ENCODE measurements at regions not wholly inside any gene's neighbourhood (a gene's known extent, or its start where the extent isn't known, plus 50 kb on each side); places are given as distances from the start of the nearest gene placed in this dataset.

- no peak overlapping the region for H2BK5ac ChIP-seq (ENCODE audit: low read depth, low read length, poor library complexity, severe bottlenecking)
- no peak overlapping the region for H2AK5ac ChIP-seq (ENCODE audit: low read length, severe bottlenecking)
- no peak overlapping the region for H3K9ac ChIP-seq (ENCODE audit: low read length)
- H3K18ac ChIP-seq (ENCODE audit: low read depth in 1 of 2, low read length in 2 of 2): no peak overlapping the region
- 68% methylated on average over 13 of the region's 13 CpGs for WGBS
- H2AFZ ChIP-seq (ENCODE audit: low read depth, low read length): no peak overlapping the region
- H3K9me3 ChIP-seq (ENCODE audit: control insufficient read depth, low read length): peaks cover 5% of the 10 kb centered on the region
- peaks cover 54 to 82% of the 10 kb centered on the region in 2 experiments for H3K27me3 ChIP-seq (ENCODE audit: control insufficient read depth in 1 of 2, insufficient read depth in 1 of 2, low read length in 2 of 2)
- no peak overlapping the region for H2BK12ac ChIP-seq (ENCODE audit: low read length in 2 of 2)
- peak overlapping the region; percentile 41 for H4K91ac ChIP-seq (ENCODE audit: low read length)
- H3K4me1 ChIP-seq (ENCODE audit: control insufficient read depth, insufficient read depth, low read depth, low read length): peaks cover 5% of the 10 kb centered on the region
- H3K23ac ChIP-seq (ENCODE audit: low read length in 2 of 2): no peak overlapping the region
- DNase-seq: peak; percentile 28
- no peak overlapping the region for H4K8ac ChIP-seq (ENCODE audit: low read length)
- no peak overlapping the region for H2BK120ac ChIP-seq (ENCODE audit: low read depth, low read length)
- H3K27ac ChIP-seq (ENCODE audit: low read length, poor library complexity, severe bottlenecking): no peak overlapping the region
- H3K36me3 ChIP-seq (ENCODE audit: control insufficient read depth in 1 of 2, insufficient read depth in 2 of 2, low read depth in 1 of 2, low read length in 2 of 2): no peaks in the 10 kb centered on the region
- H3K14ac ChIP-seq (ENCODE audit: low read length in 2 of 2): peak overlapping the region in 1 of 2 experiments; percentile 63
- no peak overlapping the region for H3K4me2 ChIP-seq (ENCODE audit: low read length, poor library complexity, severe bottlenecking)
- no peak overlapping the region for H3K4me3 ChIP-seq (ENCODE audit: insufficient read depth in 1 of 2, low read depth in 1 of 2, low read length in 2 of 2)
- no peak overlapping the region for H3K4ac ChIP-seq (ENCODE audit: low read depth in 1 of 2, low read length in 2 of 2)
- H3K79me1 ChIP-seq (replicated peaks; ENCODE audit: low read length, poor library complexity, severe bottlenecking): no peaks in the 10 kb centered on the region
- no peak overlapping the region for H2BK15ac ChIP-seq (ENCODE audit: low read depth, poor library complexity, severe bottlenecking)
These were observed 101.6 kb upstream of the TARDBP start for GRCh38 chr1:10910681-10911489.

- no peak overlapping the region for H3K4me2 ChIP-seq (ENCODE audit: low read length, poor library complexity, severe bottlenecking)
- H2BK5ac ChIP-seq (ENCODE audit: low read depth, low read length, poor library complexity, severe bottlenecking): no peak overlapping the region
These were observed 100.8 kb upstream of the TARDBP start for GRCh38 chr1:10911490-10912166.

GRCh38 chr1:10912441-10912840 is 100.0 kb upstream of the TARDBP start:
- no peak overlapping the region for H2BK120ac ChIP-seq (ENCODE audit: low read depth, low read length)
- no peak overlapping the region for H3K23ac ChIP-seq (ENCODE audit: low read length in 2 of 2)
- DNase-seq: no peak
- no peak overlapping the region for H2BK12ac ChIP-seq (ENCODE audit: low read length in 2 of 2)
- no peak overlapping the region for H4K8ac ChIP-seq (ENCODE audit: low read length)
- no peak overlapping the region for H3K18ac ChIP-seq (ENCODE audit: low read depth in 1 of 2, low read length in 2 of 2)
- H3K4me3 ChIP-seq (ENCODE audit: insufficient read depth in 1 of 2, low read depth in 1 of 2, low read length in 2 of 2): no peak overlapping the region
- no peak overlapping the region for H2AK5ac ChIP-seq (ENCODE audit: low read length, severe bottlenecking)
- H3K4ac ChIP-seq (ENCODE audit: low read depth in 1 of 2, low read length in 2 of 2): no peak overlapping the region
- no peak overlapping the region for H3K4me2 ChIP-seq (ENCODE audit: low read length, poor library complexity, severe bottlenecking)
- no peak overlapping the region for H4K91ac ChIP-seq (ENCODE audit: low read length)
- no peak overlapping the region for H2BK5ac ChIP-seq (ENCODE audit: low read depth, low read length, poor library complexity, severe bottlenecking)
- no peaks in the 10 kb centered on the region for H3K36me3 ChIP-seq (ENCODE audit: control insufficient read depth in 1 of 2, insufficient read depth in 2 of 2, low read depth in 1 of 2, low read length in 2 of 2)
- no peaks in the 10 kb centered on the region for H3K79me1 ChIP-seq (replicated peaks; ENCODE audit: low read length, poor library complexity, severe bottlenecking)
- no peak overlapping the region for H3K27ac ChIP-seq (ENCODE audit: low read length, poor library complexity, severe bottlenecking)
- peaks cover 5% of the 10 kb centered on the region for H3K4me1 ChIP-seq (ENCODE audit: control insufficient read depth, insufficient read depth, low read depth, low read length)
- no peak overlapping the region for H3K9ac ChIP-seq (ENCODE audit: low read length)
- no peak overlapping the region for H3K14ac ChIP-seq (ENCODE audit: low read length in 2 of 2)
- peaks cover 52 to 83% of the 10 kb centered on the region in 2 experiments for H3K27me3 ChIP-seq (ENCODE audit: control insufficient read depth in 1 of 2, insufficient read depth in 1 of 2, low read length in 2 of 2)
- no peak overlapping the region for H2BK15ac ChIP-seq (ENCODE audit: low read depth, poor library complexity, severe bottlenecking)
- H3K9me3 ChIP-seq (ENCODE audit: control insufficient read depth, low read length): peaks cover 5% of the 10 kb centered on the region
- 92% methylated on average over 17 of the region's 17 CpGs for WGBS
- H2AFZ ChIP-seq (ENCODE audit: low read depth, low read length): no peak overlapping the region

More at GRCh38 chr1:10911490-10912166, 100.8 kb upstream of the TARDBP start:
- no peak overlapping the region for H3K4me3 ChIP-seq (ENCODE audit: insufficient read depth in 1 of 2, low read depth in 1 of 2, low read length in 2 of 2)
- H3K9ac ChIP-seq (ENCODE audit: low read length): no peak overlapping the region
- DNase-seq: no peak
- H2AFZ ChIP-seq (ENCODE audit: low read depth, low read length): no peak overlapping the region
- no peaks in the 10 kb centered on the region for H3K36me3 ChIP-seq (ENCODE audit: control insufficient read depth in 1 of 2, insufficient read depth in 2 of 2, low read depth in 1 of 2, low read length in 2 of 2)
- H2AK5ac ChIP-seq (ENCODE audit: low read length, severe bottlenecking): no peak overlapping the region
- no peak overlapping the region for H2BK15ac ChIP-seq (ENCODE audit: low read depth, poor library complexity, severe bottlenecking)
- H3K27ac ChIP-seq (ENCODE audit: low read length, poor library complexity, severe bottlenecking): no peak overlapping the region
- no peak overlapping the region for H2BK12ac ChIP-seq (ENCODE audit: low read length in 2 of 2)
- peak overlapping the region in 1 of 2 experiments; percentile 63 for H3K14ac ChIP-seq (ENCODE audit: low read length in 2 of 2)
- peaks cover 5% of the 10 kb centered on the region for H3K9me3 ChIP-seq (ENCODE audit: control insufficient read depth, low read length)
- peaks cover 50 to 82% of the 10 kb centered on the region in 2 experiments for H3K27me3 ChIP-seq (ENCODE audit: control insufficient read depth in 1 of 2, insufficient read depth in 1 of 2, low read length in 2 of 2)
- H3K79me1 ChIP-seq (replicated peaks; ENCODE audit: low read length, poor library complexity, severe bottlenecking): no peaks in the 10 kb centered on the region
- H3K4ac ChIP-seq (ENCODE audit: low read depth in 1 of 2, low read length in 2 of 2): no peak overlapping the region
- no peak overlapping the region for H3K18ac ChIP-seq (ENCODE audit: low read depth in 1 of 2, low read length in 2 of 2)
- no peak overlapping the region for H4K8ac ChIP-seq (ENCODE audit: low read length)
- H2BK120ac ChIP-seq (ENCODE audit: low read depth, low read length): no peak overlapping the region
- H3K4me1 ChIP-seq (ENCODE audit: control insufficient read depth, insufficient read depth, low read depth, low read length): peaks cover 5% of the 10 kb centered on the region
- H4K91ac ChIP-seq (ENCODE audit: low read length): peak overlapping the region; percentile 41
- 77% methylated on average over 11 of the region's 11 CpGs for WGBS
- H3K23ac ChIP-seq (ENCODE audit: low read length in 2 of 2): no peak overlapping the region

- Histone ChIP-seq H3K27ac (ENCODE audit: low read length, poor library complexity, severe bottlenecking) (no peak overlapping the region), H3K27me3 (ENCODE audit: control insufficient read depth in 1 of 2, insufficient read depth in 1 of 2, low read length in 2 of 2) (peaks cover 55 to 85% of the 10 kb centered on the region in 2 experiments), H2AFZ (ENCODE audit: low read depth, low read length) (no peak overlapping the region), H4K91ac (ENCODE audit: low read length) (no peak overlapping the region), H3K4ac (ENCODE audit: low read depth in 1 of 2, low read length in 2 of 2) (no peak overlapping the region), H3K18ac (ENCODE audit: low read depth in 1 of 2, low read length in 2 of 2) (no peak overlapping the region), H2BK12ac (ENCODE audit: low read length in 2 of 2) (no peak overlapping the region), H3K14ac (ENCODE audit: low read length in 2 of 2) (no peak overlapping the region), H2BK15ac (ENCODE audit: low read depth, poor library complexity, severe bottlenecking) (no peak overlapping the region), H3K4me2 (ENCODE audit: low read length, poor library complexity, severe bottlenecking) (no peak overlapping the region), H2AK5ac (ENCODE audit: low read length, severe bottlenecking) (no peak overlapping the region), H2BK5ac (ENCODE audit: low read depth, low read length, poor library complexity, severe bottlenecking) (no peak overlapping the region), H2BK120ac (ENCODE audit: low read depth, low read length) (no peak overlapping the region), H3K79me1 (replicated peaks; ENCODE audit: low read length, poor library complexity, severe bottlenecking) (no peaks in the 10 kb centered on the region), H3K9ac (ENCODE audit: low read length) (no peak overlapping the region), H3K4me1 (ENCODE audit: control insufficient read depth, insufficient read depth, low read depth, low read length) (peaks cover 9% of the 10 kb centered on the region), H3K36me3 (ENCODE audit: control insufficient read depth in 1 of 2, insufficient read depth in 2 of 2, low read depth in 1 of 2, low read length in 2 of 2) (no peaks in the 10 kb centered on the region), H4K8ac (ENCODE audit: low read length) (no peak overlapping the region), H3K23ac (ENCODE audit: low read length in 2 of 2) (no peak overlapping the region), H3K4me3 (ENCODE audit: insufficient read depth in 1 of 2, low read depth in 1 of 2, low read length in 2 of 2) (no peak overlapping the region), H3K9me3 (ENCODE audit: control insufficient read depth, low read length) (peaks cover 5% of the 10 kb centered on the region)
- 80% methylated on average over 5 of the region's 5 CpGs for WGBS
- no peak for DNase-seq
These were observed 98.4 kb upstream of the TARDBP start for GRCh38 chr1:10914056-10914455.
